Stimulated activated CD8-positive, alpha-beta memory T cell treated with anti-CD3 and anti-CD28 coated beads, Interleukin-12 subunit alpha, Interleukin-12 subunit beta, amount 100 ng/mL, for 24 hours (primary cell): ENCODE measurements at regions not wholly inside any gene's neighbourhood (a gene's known extent, or its start where the extent isn't known, plus 50 kb on each side); places are given as distances from the start of the nearest gene placed in this dataset.
"Not testable (repeated sequence)": the region's sequence is repeated elsewhere in the genome, so short reads cannot be mapped to it uniquely, and the experiment has no call there.

ENCODE experiments used
- DNase-seq: peaks from one replicate; pipeline ENCODE4 v3.0.0-alpha.2; 2020; ENCODE audit errors: extremely low read depth

GRCh38 chr10:30531751-30532530 is 97.6 kb downstream of the LYZL2 start:
- DNase-seq = no peak

- peak; percentile 44 for DNase-seq
Observed at GRCh38 chr10:30529373-30529998, 95.5 kb downstream of the MAP3K8 start.

GRCh38 chr10:30528429-30528786 is 94.4 kb downstream of the MAP3K8 start:
- DNase-seq = no peak

- no peak for DNase-seq
Observed at GRCh38 chr10:30527623-30528428, 93.8 kb downstream of the MAP3K8 start.

- not testable (repeated sequence) for DNase-seq
Observed at GRCh38 chr10:30522661-30523078, 88.7 kb downstream of the MAP3K8 start.

GRCh38 chr10:30518907-30519306 is 84.9 kb downstream of the MAP3K8 start:
- no peak for DNase-seq
